Uterus (tissue), 3 donors: ENCODE measurements at regions not wholly inside any gene's neighbourhood (a gene's known extent, or its start where the extent isn't known, plus 50 kb on each side); places are given as distances from the start of the nearest gene placed in this dataset.

Source experiments
- DNase-seq, 2 donors: peaks; one replicate each; pipeline ENCODE4 v3.0.0-alpha.2; 2019 to 2020
- H3K27ac ChIP-seq, 2 donors: fragments of 200-600 bp; sonication (generic); 1 replicate in 1 of 2; 2 replicates in 1 of 2; pipeline ENCODE4 v1.5.1; 2016 to 2018
- H3K27me3 ChIP-seq, 2 donors: fragments of 200-600 bp; sonication (generic); one replicate each; pipeline ENCODE4 v1.5.1; 2018 to 2019; ENCODE audit warnings: control low read depth in 1 of 2
- H3K36me3 ChIP-seq, 2 donors: fragments of 200-600 bp; sonication (generic); one replicate each; pipeline ENCODE4 v1.5.1; 2019; ENCODE audit warnings: control low read depth in 1 of 2
- H3K4me1 ChIP-seq, 2 donors: fragments of 200-600 bp; sonication (generic); one replicate each; pipeline ENCODE4 v1.5.1; 2018 to 2019; ENCODE audit warnings: control low read depth in 1 of 2
- H3K4me3 ChIP-seq, 2 donors: fragments of 200-600 bp; sonication (generic); 1 replicate in 1 of 2; 2 replicates in 1 of 2; pipeline ENCODE4 v1.5.1; 2018 to 2019; ENCODE audit warnings: mild to moderate bottlenecking in 1 of 2
- H3K9me3 ChIP-seq, 2 donors: fragments of 200-600 bp; sonication (generic); one replicate each; pipeline ENCODE4 v1.5.1; 2019; ENCODE audit warnings: control low read depth in 1 of 2
- CTCF ChIP-seq, 4 experiments: fragments of 200-600 bp in 2 of 4; fragments of 450-650 bp in 2 of 4; sonication (generic) in 2 of 4; IDR thresholded peaks; one replicate each; pipeline ENCODE4 v1.5.1; 2016 to 2019; ENCODE audit warnings: antibody characterized with exemption in 4 of 4, mild to moderate bottlenecking in 2 of 4, moderate library complexity in 1 of 4
- POLR2A ChIP-seq, 2 donors: fragments of 450-650 bp; IDR thresholded peaks; one replicate each; pipeline ENCODE4 v1.6.1; 2016; ENCODE audit warnings: antibody characterized with exemption in 2 of 2, mild to moderate bottlenecking in 1 of 2, moderate library complexity in 1 of 2
- intact Hi-C: fragments of 100-400 bp; cut with DNase I; formaldehyde crosslinking; loops from one replicate; pipeline ENCODE4 v1.15.1; 2023; ENCODE audit warnings: low total_unique reads
- donor health status: DM: yes; HTN: yes; CAD: no.

- Histone ChIP-seq H3K27ac (no peak overlapping the region), H3K9me3 (no peaks in the 10 kb centered on the region), H3K36me3 (no peaks in the 10 kb centered on the region), H3K27me3 (no peaks in the 10 kb centered on the region), H3K4me1 (no peaks in the 10 kb centered on the region), H3K4me3 (no peak overlapping the region)
- TF ChIP-seq CTCF (IDR thresholded peaks at IDR 0.05) (no peak), POLR2A (IDR thresholded peaks at IDR 0.05) (no peak)
- intact Hi-C loops: no loop called here
- DNase-seq: no peak
These were observed 194.2 kb upstream of the ASIC2 start for GRCh38 chr17:33487187-33487879.

GRCh38 chr17:33491871-33492481 is 198.9 kb upstream of the ASIC2 start:
- no peaks in the 10 kb centered on the region for H3K27me3 ChIP-seq
- no peaks in the 10 kb centered on the region for H3K4me1 ChIP-seq
- H3K4me3 ChIP-seq: no peak overlapping the region
- intact Hi-C loops: no loop called here
- no peaks in the 10 kb centered on the region for H3K9me3 ChIP-seq
- no peaks in the 10 kb centered on the region for H3K36me3 ChIP-seq
- no peak for DNase-seq
- H3K27ac ChIP-seq: no peak overlapping the region
- TF ChIP-seq POLR2A (IDR thresholded peaks at IDR 0.05) (no peak), CTCF (IDR thresholded peaks at IDR 0.05) (no peak)

DNA sequence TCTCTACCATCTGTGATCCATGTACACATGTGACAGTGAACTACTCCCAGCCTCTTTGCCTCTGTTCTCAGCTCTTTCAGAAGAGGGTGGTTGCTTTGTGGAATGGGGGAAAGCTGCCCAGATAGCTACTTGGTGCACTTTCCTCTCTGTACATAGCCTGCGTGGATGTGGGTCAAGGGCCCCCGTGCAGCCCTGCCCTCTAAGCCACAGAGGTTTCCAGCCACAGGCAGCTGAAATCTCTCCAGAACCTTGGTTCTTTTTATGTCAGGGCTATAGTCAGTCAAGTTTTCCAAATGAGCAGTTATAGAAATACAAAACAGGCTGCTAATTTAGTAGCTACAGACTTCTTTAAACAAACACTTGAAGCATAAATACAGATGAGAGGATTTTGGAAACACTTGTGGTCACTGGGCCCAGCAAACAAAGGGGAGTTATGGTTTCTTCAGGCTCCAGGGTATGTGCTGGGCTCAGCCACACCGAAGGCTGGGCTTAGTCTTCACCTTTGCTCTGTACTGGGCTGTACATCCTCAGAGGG is 199.7 kb upstream of the ASIC2 start:
- intact Hi-C loops: no loop called here
- Histone ChIP-seq H3K36me3 (no peaks in the 10 kb centered on the region), H3K27me3 (no peaks in the 10 kb centered on the region), H3K27ac (no peak overlapping the region), H3K9me3 (no peaks in the 10 kb centered on the region), H3K4me1 (no peaks in the 10 kb centered on the region), H3K4me3 (no peak overlapping the region)
- TF ChIP-seq CTCF (IDR thresholded peaks at IDR 0.05): no peak
- no peak for DNase-seq

DNA sequence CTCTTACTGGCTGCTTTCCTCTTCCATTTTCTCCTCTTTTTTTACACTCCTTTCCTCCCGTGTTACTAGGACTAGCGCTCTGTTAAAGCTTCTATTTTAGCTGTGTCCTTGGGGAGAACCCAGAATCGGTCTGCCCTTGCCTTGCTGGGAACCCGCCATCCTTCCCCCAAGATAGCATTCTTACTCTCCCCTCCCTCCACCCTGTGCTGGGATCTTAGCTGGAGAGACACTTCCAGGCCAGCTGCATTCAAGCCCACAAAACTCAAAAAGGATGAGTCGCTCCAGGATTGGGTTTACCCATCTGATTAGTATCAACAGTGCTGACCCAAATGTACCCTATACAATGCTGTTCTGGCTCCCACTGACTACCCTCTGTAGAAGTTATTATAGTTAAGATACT is 200.5 kb upstream of the ASIC2 start:
- intact Hi-C loops: no loop called here
- Histone ChIP-seq H3K27ac (no peak overlapping the region), H3K27me3 (no peaks in the 10 kb centered on the region), H3K9me3 (no peaks in the 10 kb centered on the region), H3K4me3 (no peak overlapping the region), H3K4me1 (no peaks in the 10 kb centered on the region), H3K36me3 (no peaks in the 10 kb centered on the region)
- no peak for TF ChIP-seq POLR2A (IDR thresholded peaks at IDR 0.05)
- TF ChIP-seq CTCF (IDR thresholded peaks at IDR 0.05): no peak
- DNase-seq: no peak

DNA sequence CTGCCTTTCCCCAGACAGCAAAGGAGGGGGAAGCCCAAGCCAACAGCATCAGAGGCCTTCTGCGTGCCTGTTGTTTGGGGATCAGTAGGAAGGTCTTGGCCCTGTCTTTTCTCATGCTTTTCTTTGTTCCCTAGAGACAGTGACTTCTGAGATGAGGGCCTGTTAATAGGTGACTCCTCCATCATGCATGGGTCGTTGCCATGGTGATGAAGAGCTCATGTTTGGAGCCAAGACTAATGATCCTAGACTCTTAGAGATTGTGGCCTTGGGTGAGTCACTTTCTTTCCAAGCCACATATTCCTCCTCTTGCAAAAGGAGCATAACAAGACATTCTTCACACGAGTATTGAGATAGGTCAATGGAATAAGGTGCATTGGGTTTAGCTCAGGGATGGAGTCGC is 201.1 kb upstream of the ASIC2 start:
- TF ChIP-seq CTCF (IDR thresholded peaks at IDR 0.05) (no peak), POLR2A (IDR thresholded peaks at IDR 0.05) (no peak)
- no peaks in the 10 kb centered on the region for H3K36me3 ChIP-seq
- intact Hi-C loops: no loop called here

More for the DNA sequence above, 201.1 kb upstream of the ASIC2 start:
- Histone ChIP-seq H3K27ac (no peak overlapping the region), H3K9me3 (no peaks in the 10 kb centered on the region), H3K4me1 (no peaks in the 10 kb centered on the region), H3K4me3 (no peak overlapping the region), H3K27me3 (no peaks in the 10 kb centered on the region)
- no peak for DNase-seq
